GM04504 (cell line): ENCODE measurements at regions not wholly inside any gene's neighbourhood (a gene's known extent, or its start where the extent isn't known, plus 50 kb on each side); places are given as distances from the start of the nearest gene placed in this dataset.
A peak's percentile ranks its signal among the peaks of the same experiment; 100 is the strongest.
"Not testable (repeated sequence)": the region's sequence is repeated elsewhere in the genome, so short reads cannot be mapped to it uniquely, and the experiment has no call there.

Experiments used
- DNase-seq: peaks from one replicate; pipeline ENCODE4 v3.0.0-alpha.2; 2012; ENCODE audit warnings: low read depth

- not testable (repeated sequence) for DNase-seq
These were observed 162.2 kb downstream of the GOSR1 start for GRCh38 chr17:30639391-30639790.

- DNase-seq: not testable (repeated sequence)
These were observed 161.8 kb downstream of the GOSR1 start for GRCh38 chr17:30638968-30639367.

- DNase-seq: not testable (repeated sequence)
These were observed 154.4 kb downstream of the GOSR1 start for GRCh38 chr17:30631651-30632050.

- DNase-seq: not testable (repeated sequence)
These were observed 148.2 kb downstream of the GOSR1 start for GRCh38 chr17:30625380-30625779.

GRCh38 chr17:30624180-30624579 is 147.0 kb downstream of the GOSR1 start:
- not testable (repeated sequence) for DNase-seq

- DNase-seq: not testable (repeated sequence)
These were observed 132.5 kb downstream of the GOSR1 start for GRCh38 chr17:30609682-30610081.

- DNase-seq: no peak
These were observed 128.3 kb downstream of the GOSR1 start for GRCh38 chr17:30605523-30605922.

GRCh38 chr17:30605027-30605426 is 127.8 kb downstream of the GOSR1 start:
- DNase-seq: no peak

- not testable (repeated sequence) for DNase-seq
These were observed 125.2 kb downstream of the GOSR1 start for GRCh38 chr17:30602396-30602795.

GRCh38 chr17:30601984-30602383 is 124.8 kb downstream of the GOSR1 start:
- DNase-seq: peak; percentile 23

- no peak for DNase-seq
These were observed 123.8 kb downstream of the GOSR1 start for GRCh38 chr17:30600830-30601494.

GRCh38 chr17:30600060-30600829 is 123.0 kb downstream of the GOSR1 start:
- DNase-seq: peak; percentile 51

GRCh38 chr17:30599428-30600059 is 122.3 kb downstream of the GOSR1 start:
- DNase-seq: no peak

- DNase-seq: no peak
These were observed 120.6 kb downstream of the GOSR1 start for GRCh38 chr17:30597776-30598288.

GRCh38 chr17:30596948-30597775 is 120.0 kb downstream of the GOSR1 start:
- not testable (repeated sequence) for DNase-seq

- DNase-seq: not testable (repeated sequence)
These were observed 117.8 kb downstream of the GOSR1 start for GRCh38 chr17:30594953-30595371.

- DNase-seq: no peak
These were observed 117.2 kb downstream of the GOSR1 start for GRCh38 chr17:30594223-30594952.

GRCh38 chr17:30590081-30590733 is 113.0 kb downstream of the GOSR1 start:
- no peak for DNase-seq

- DNase-seq: no peak
These were observed 112.2 kb downstream of the GOSR1 start for GRCh38 chr17:30589431-30589830.

- no peak for DNase-seq
These were observed 111.6 kb downstream of the GOSR1 start for GRCh38 chr17:30588798-30589247.
